K562 (cell line): ENCODE measurements at regions not wholly inside any gene's neighbourhood (a gene's known extent, or its start where the extent isn't known, plus 50 kb on each side); places are given as distances from the start of the nearest gene placed in this dataset.

Experiments
- ATAC-seq: fragments of 200-7000 bp; cut with Tn5 transposase; 3 replicates; pipeline ENCODE4 v1.9.1; 2020; ENCODE audit warnings: moderate library complexity
- BruUV-seq: library from RNA; stranded (reverse); fragments of 400-500 nt; replicated peaks from 2 replicates; lab custom pipeline; 2021; lab: Mats Ljungman, UMichigan
- CTCF ChIA-PET: fragments of 300-600 bp; formaldehyde crosslinking; extraction: SDS; loops from one replicate; lab custom pipeline; 2021; ENCODE audit warnings: low intra/inter-chr PET ratio; lab: Yijun Ruan, JAX
- POLR2A ChIA-PET: fragments of 300-600, 350-650 bp; sonication (Branson Sonifier 250); formaldehyde crosslinking; extraction: SDS; loops from one replicate; lab custom pipeline; 2021; ENCODE audit warnings: antibody characterized with exemption, inconsistent platforms; lab: Yijun Ruan, JAX
- DNase-seq, 4 experiments: peaks; one replicate each; pipeline versions ENCODE4 v3.0.0 to v3.0.0-alpha.2; 2011 to 2018; ENCODE audit warnings: low spot score in 3 of 4, mixed read lengths in 3 of 4; ENCODE audit errors: extremely low read depth in 1 of 4
- FAIRE-seq: peaks from 2 replicates; lab custom pipeline; 2011; peaks lifted over from hg19 to GRCh38; lab: Jason Lieb, UNC
- H2AFZ ChIP-seq: 2 replicates; pipeline ENCODE4 v1.6.0; 2011; ENCODE audit warnings: low read depth, low read length, control low read depth, inconsistent platforms
- H3K27ac ChIP-seq: fragments of 200-600 bp; 3 replicates; pipeline ENCODE4 v1.8.0; 2011; ENCODE audit warnings: low read depth, mild to moderate bottlenecking, control low read depth, inconsistent platforms, low read length, moderate library complexity, mixed read lengths; ENCODE audit errors: extremely low read depth
- H3K27me3 ChIP-seq, 2 experiments: fragments of 300-600 bp in 1 of 2; 2 replicates in 1 of 2; 3 replicates in 1 of 2; pipeline versions ENCODE4 v1.6.0 to v1.8.0; 2011; ENCODE audit warnings: inconsistent platforms in 2 of 2, low read length in 2 of 2, mild to moderate bottlenecking in 1 of 2, mixed read lengths in 1 of 2, moderate library complexity in 1 of 2; ENCODE audit not compliant: control insufficient read depth in 2 of 2, insufficient read depth in 2 of 2
- H3K36me3 ChIP-seq: fragments of 300-600 bp; 3 replicates; pipeline ENCODE4 v1.8.0; 2011; ENCODE audit warnings: mild to moderate bottlenecking, low read length, inconsistent platforms; ENCODE audit not compliant: control insufficient read depth, insufficient read depth
- H3K4me1 ChIP-seq, 2 experiments: fragments of 200-600 bp in 1 of 2; replicated peaks in 1 of 2; 2 replicates in 1 of 2; 3 replicates in 1 of 2; pipeline versions ENCODE4 v1.5.1 to v1.8.0; 2011; ENCODE audit warnings: inconsistent platforms in 2 of 2, low read length in 2 of 2, mild to moderate bottlenecking in 1 of 2, mixed read lengths in 1 of 2, moderate library complexity in 1 of 2; ENCODE audit not compliant: control insufficient read depth in 2 of 2, insufficient read depth in 2 of 2
- H3K4me2 ChIP-seq: 2 replicates; pipeline ENCODE4 v1.6.1; 2011; ENCODE audit warnings: low read length, control low read depth, inconsistent platforms, mixed read lengths; ENCODE audit not compliant: insufficient read depth
- H3K4me3 ChIP-seq: fragments of 200-600 bp; sonication (generic), shearing (Covaris generic); 2 replicates; pipeline ENCODE4 v1.5.1; 2016; ENCODE audit warnings: control low read depth, inconsistent platforms
- H3K79me2 ChIP-seq: fragments of 200-600 bp; 3 replicates; pipeline ENCODE4 v1.8.0; 2011; ENCODE audit warnings: low read length, inconsistent platforms; ENCODE audit not compliant: control insufficient read depth, insufficient read depth
- H3K9ac ChIP-seq, 2 experiments: 2 replicates each; pipeline versions ENCODE4 v1.6.0 to v1.6.1; 2011; ENCODE audit warnings: low read depth in 2 of 2, low read length in 2 of 2, control low read depth in 1 of 2, inconsistent platforms in 1 of 2, mild to moderate bottlenecking in 1 of 2, mixed read lengths in 1 of 2; ENCODE audit not compliant: insufficient read depth in 1 of 2
- H3K9me1 ChIP-seq: one replicate; pipeline ENCODE4 v1.6.0; 2011; ENCODE audit warnings: inconsistent platforms, mild to moderate bottlenecking, low read length, moderate library complexity; ENCODE audit not compliant: control insufficient read depth, insufficient read depth
- H3K9me3 ChIP-seq: replicated peaks from 2 replicates; pipeline ENCODE4 v1.5.1; 2011; ENCODE audit warnings: low read depth, low read length, inconsistent platforms; ENCODE audit not compliant: control insufficient read depth, insufficient read depth
- H4K20me1 ChIP-seq: replicated peaks from 2 replicates; pipeline ENCODE4 v1.6.1; 2011; ENCODE audit warnings: low read length, inconsistent platforms, mixed read lengths; ENCODE audit not compliant: control insufficient read depth, insufficient read depth
- BRCA1 ChIP-seq, 2 experiments: fragments of 450-650 bp in 1 of 2; sonication (generic) in 1 of 2; formaldehyde crosslinking in 1 of 2; IDR thresholded peaks; 2 replicates each; pipeline versions ENCODE4 v1.5.0 to v1.6.1; 2017 to 2020; ENCODE audit warnings: mild to moderate bottlenecking in 1 of 2, missing genetic modification reagents in 1 of 2
- CAMTA2 ChIP-seq: fragments of 250-450 bp; sonication (Bioruptor Pico); conservative IDR thresholded peaks from 2 replicates; pipeline ENCODE4 v1.5.1; 2022
- CREM ChIP-seq: IDR thresholded peaks from 2 replicates; pipeline ENCODE4 v1.6.1; 2014; ENCODE audit warnings: antibody characterized with exemption, low read depth
- ELF2 ChIP-seq: fragments of 250-450 bp; sonication (Bioruptor Pico); IDR thresholded peaks from 2 replicates; pipeline ENCODE4 v1.5.0; 2021; ENCODE audit warnings: mild to moderate bottlenecking
- ETV1 ChIP-seq: fragments of 450-650 bp; conservative IDR thresholded peaks from 2 replicates; pipeline ENCODE4 v1.6.1; 2016; ENCODE audit warnings: missing genetic modification characterization, control low read depth, low read depth, missing compliant biosample characterization
- MAX ChIP-seq: sonication (generic); formaldehyde crosslinking; IDR thresholded peaks from 2 replicates; pipeline ENCODE4 v1.9.0; 2022; ENCODE audit warnings: mild to moderate bottlenecking, missing genetic modification reagents
- NR2C2 ChIP-seq, 2 experiments: fragments of 200-800 bp in 1 of 2; sonication (Bioruptor generic) in 1 of 2; sonication (generic) in 1 of 2; formaldehyde crosslinking in 1 of 2; IDR thresholded peaks; 2 replicates each; pipeline versions ENCODE4 v1.6.1 to v1.8.0; 2016 to 2022; ENCODE audit warnings: mild to moderate bottlenecking in 1 of 2, missing compliant biosample characterization in 1 of 2, missing genetic modification characterization in 1 of 2, missing genetic modification reagents in 1 of 2
- OTX1 ChIP-seq: fragments of 450-650 bp; formaldehyde crosslinking; IDR thresholded peaks from 2 replicates; pipeline ENCODE4 v1.4.0; 2022; ENCODE audit warnings: mild to moderate bottlenecking
- POLR2AphosphoS5 ChIP-seq: IDR thresholded peaks from 2 replicates; pipeline ENCODE4 v1.6.1; 2011; ENCODE audit warnings: mild to moderate bottlenecking, low read depth, low read length, moderate library complexity; ENCODE audit not compliant: control insufficient read depth, insufficient read depth
- SPI1 ChIP-seq: IDR thresholded peaks from 2 replicates; pipeline ENCODE4 v1.6.1; 2011; ENCODE audit warnings: low read depth, low read length, control low read depth, borderline replicate concordance
- SREBF1 ChIP-seq: fragments of 150-350 bp; IDR thresholded peaks from 2 replicates; pipeline ENCODE4 v1.6.1; 2014; ENCODE audit warnings: antibody characterized with exemption, low read depth, low read length, borderline replicate concordance
- SUPT5H ChIP-seq: fragments of 450-650 bp; IDR thresholded peaks from 2 replicates; pipeline ENCODE4 v1.6.1; 2016
- TCF7 ChIP-seq: sonication (generic); IDR thresholded peaks from 2 replicates; pipeline ENCODE4 v1.6.1; 2016; ENCODE audit warnings: antibody characterized with exemption, borderline replicate concordance
- ZNF133 ChIP-seq: fragments of 250-450 bp; sonication (Bioruptor Pico); IDR thresholded peaks from 2 replicates; pipeline ENCODE4 v1.4.0; 2020; ENCODE audit warnings: mild to moderate bottlenecking
- ZNF174 ChIP-seq: fragments of 250-450 bp; sonication (Bioruptor Pico); IDR thresholded peaks from 2 replicates; pipeline ENCODE4 v1.4.0; 2020; ENCODE audit warnings: mild to moderate bottlenecking
- ZNF23 ChIP-seq: fragments of 250-450 bp; sonication (Bioruptor Pico); IDR thresholded peaks from 2 replicates; pipeline ENCODE4 v1.4.0; 2020; ENCODE audit warnings: mild to moderate bottlenecking
- ZNF668 ChIP-seq: fragments of 250-450 bp; sonication (Bioruptor Pico); IDR thresholded peaks from 2 replicates; pipeline ENCODE4 v1.8.0; 2022; ENCODE audit warnings: mild to moderate bottlenecking, inconsistent platforms
- ZNF766 ChIP-seq: fragments of 200-800 bp; sonication (Bioruptor generic); conservative IDR thresholded peaks from 2 replicates; pipeline ENCODE4 v1.6.1; 2016; ENCODE audit warnings: missing genetic modification characterization, missing compliant biosample characterization
- WGBS: fragments of 100-300 bp; shearing (Covaris generic); methylation state at CpG from one replicate; pipeline ENCODE4 v1.1.6; 2016; ENCODE audit warnings: low coverage, mixed read lengths; ENCODE audit not compliant: insufficient coverage; ENCODE audit errors: missing lambda C conversion rate; 5-methylcytosine and 5-hydroxymethylcytosine counted together
- in situ Hi-C: fragments of 300-500 bp; cut with MboI; formaldehyde crosslinking; loops from 4 replicates; pipeline ENCODE4 v1.15.0; 2018; ENCODE audit warnings: inconsistent platforms, mixed read lengths
- intact Hi-C: fragments of 100-400 bp; cut with micrococcal nuclease; formaldehyde crosslinking; loops from 2 replicates; pipeline ENCODE4 v1.14.2; 2022
- TF ChIP-seq, protein P1 (sequence below): fragments of 250-450 bp; sonication (Bioruptor Pico); IDR thresholded peaks from 2 replicates; pipeline ENCODE4 v1.4.0; 2020; ENCODE audit warnings: mild to moderate bottlenecking, moderate library complexity, borderline replicate concordance
- TF ChIP-seq, protein P2 (sequence below), 2 experiments: IDR thresholded peaks; 2 replicates each; pipeline ENCODE4 v1.6.1; 2011; ENCODE audit warnings: borderline replicate concordance in 1 of 2, control low read depth in 1 of 2, low read depth in 1 of 2, low read length in 1 of 2, mild to moderate bottlenecking in 1 of 2, mixed read lengths in 1 of 2, moderate library complexity in 1 of 2; ENCODE audit not compliant: insufficient read depth in 1 of 2, insufficient read length in 1 of 2, poor library complexity in 1 of 2, severe bottlenecking in 1 of 2; ENCODE audit errors: extremely low read depth in 1 of 2

DNA sequence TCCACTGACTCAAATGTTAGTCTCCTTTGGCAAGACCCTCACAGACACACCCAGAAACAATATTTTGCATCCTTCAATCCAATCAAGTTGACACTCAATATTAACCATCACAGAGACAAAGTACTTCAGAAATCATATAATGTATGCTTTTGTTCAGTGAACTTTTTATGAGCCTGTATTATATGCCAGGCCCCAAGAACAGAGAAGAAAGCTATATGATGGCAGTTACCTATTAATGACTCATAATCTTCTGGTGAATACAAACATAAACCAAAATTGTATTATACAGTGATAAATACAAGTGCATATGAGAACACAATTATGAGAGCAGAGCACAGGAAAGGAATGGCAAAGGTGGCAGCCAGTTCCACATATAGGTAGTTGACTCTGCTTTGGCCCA is 852.0 kb upstream of the EPHA5 start (continued):
- no peak for TF ChIP-seq NR2C2 (CRISPR knock-in tag; IDR thresholded peaks at IDR 0.05)
- no peak for TF ChIP-seq NR2C2 (tag; IDR thresholded peaks at IDR 0.05)
- no peak for TF ChIP-seq SPI1
- TF ChIP-seq, protein P1, sequence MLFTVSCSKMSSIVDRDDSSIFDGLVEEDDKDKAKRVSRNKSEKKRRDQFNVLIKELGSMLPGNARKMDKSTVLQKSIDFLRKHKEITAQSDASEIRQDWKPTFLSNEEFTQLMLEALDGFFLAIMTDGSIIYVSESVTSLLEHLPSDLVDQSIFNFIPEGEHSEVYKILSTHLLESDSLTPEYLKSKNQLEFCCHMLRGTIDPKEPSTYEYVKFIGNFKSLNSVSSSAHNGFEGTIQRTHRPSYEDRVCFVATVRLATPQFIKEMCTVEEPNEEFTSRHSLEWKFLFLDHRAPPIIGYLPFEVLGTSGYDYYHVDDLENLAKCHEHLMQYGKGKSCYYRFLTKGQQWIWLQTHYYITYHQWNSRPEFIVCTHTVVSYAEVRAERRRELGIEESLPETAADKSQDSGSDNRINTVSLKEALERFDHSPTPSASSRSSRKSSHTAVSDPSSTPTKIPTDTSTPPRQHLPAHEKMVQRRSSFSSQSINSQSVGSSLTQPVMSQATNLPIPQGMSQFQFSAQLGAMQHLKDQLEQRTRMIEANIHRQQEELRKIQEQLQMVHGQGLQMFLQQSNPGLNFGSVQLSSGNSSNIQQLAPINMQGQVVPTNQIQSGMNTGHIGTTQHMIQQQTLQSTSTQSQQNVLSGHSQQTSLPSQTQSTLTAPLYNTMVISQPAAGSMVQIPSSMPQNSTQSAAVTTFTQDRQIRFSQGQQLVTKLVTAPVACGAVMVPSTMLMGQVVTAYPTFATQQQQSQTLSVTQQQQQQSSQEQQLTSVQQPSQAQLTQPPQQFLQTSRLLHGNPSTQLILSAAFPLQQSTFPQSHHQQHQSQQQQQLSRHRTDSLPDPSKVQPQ (CRISPR knock-in tag), result no peak
- no peak for TF ChIP-seq OTX1 (CRISPR knock-in tag)
- no peak for TF ChIP-seq SREBF1

DNA sequence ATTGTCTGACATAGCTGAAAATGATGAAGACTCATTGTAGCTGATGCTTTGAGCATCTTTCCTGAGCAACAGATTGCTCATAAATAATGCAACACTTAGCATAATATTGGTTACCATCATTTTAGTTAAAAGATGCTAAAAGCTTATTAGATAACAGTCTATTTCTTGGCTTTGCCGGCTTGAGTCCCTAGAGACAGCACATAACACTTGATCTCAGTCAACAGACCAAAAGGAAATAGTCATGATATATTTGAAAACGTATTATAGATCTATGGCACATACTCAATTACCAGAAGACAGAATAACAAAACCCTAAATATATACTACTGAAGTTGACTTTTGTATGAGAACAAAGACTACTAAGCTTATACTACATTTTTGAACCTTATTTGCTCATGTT is 846.7 kb upstream of the EPHA5 start:
- FAIRE-seq (no peak), ATAC-seq (no peak), DNase-seq (no peak)
- Histone ChIP-seq H3K9me1 (no peaks in the 10 kb centered on the region), H3K9ac (no peak overlapping the region), H3K27me3 (no peaks in the 10 kb centered on the region), H4K20me1 (no peaks in the 10 kb centered on the region), H3K27ac (no peak overlapping the region), H3K4me2 (no peak overlapping the region), H3K4me1 (no peaks in the 10 kb centered on the region), H3K4me3 (no peak overlapping the region), H3K36me3 (no peaks in the 10 kb centered on the region), H3K79me2 (no peaks in the 10 kb centered on the region), H3K9me3 (no peaks in the 10 kb centered on the region), H2AFZ (no peak overlapping the region)
- in situ Hi-C loops, result no loop called here
- WGBS, result 0% methylated on average over 2 of the region's 2 CpGs
- POLR2A ChIA-PET, result no interaction called here
- BruUV-seq, result no TSS peak
- CTCF ChIA-PET, result no interaction called here
- intact Hi-C loops, result no loop called here
- no peak for TF ChIP-seq CREM
- TF ChIP-seq MAX (CRISPR knock-in tag), result no peak
- no peak for TF ChIP-seq ZNF766 (CRISPR knock-in tag)
- TF ChIP-seq SUPT5H, result no peak
- TF ChIP-seq, protein P2, sequence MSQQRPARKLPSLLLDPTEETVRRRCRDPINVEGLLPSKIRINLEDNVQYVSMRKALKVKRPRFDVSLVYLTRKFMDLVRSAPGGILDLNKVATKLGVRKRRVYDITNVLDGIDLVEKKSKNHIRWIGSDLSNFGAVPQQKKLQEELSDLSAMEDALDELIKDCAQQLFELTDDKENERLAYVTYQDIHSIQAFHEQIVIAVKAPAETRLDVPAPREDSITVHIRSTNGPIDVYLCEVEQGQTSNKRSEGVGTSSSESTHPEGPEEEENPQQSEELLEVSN (IDR thresholded peaks at IDR 0.05; ENCODE audit: borderline replicate concordance in 1 of 2, extremely low read depth in 1 of 2, insufficient read depth in 1 of 2, insufficient read length in 1 of 2, low read depth in 1 of 2, low read length in 1 of 2, poor library complexity in 1 of 2, severe bottlenecking in 1 of 2), result no peak
- no peak for TF ChIP-seq ZNF133 (CRISPR knock-in tag)
- no peak for TF ChIP-seq ZNF174 (CRISPR knock-in tag)
- no peak for TF ChIP-seq ETV1 (tag)
- no peak for TF ChIP-seq ELF2 (CRISPR knock-in tag)
- TF ChIP-seq CAMTA2 (CRISPR knock-in tag), result no peak
- TF ChIP-seq POLR2AphosphoS5, result no peak
- TF ChIP-seq ZNF668 (CRISPR knock-in tag), result no peak
- TF ChIP-seq ZNF23 (CRISPR knock-in tag), result no peak
- no peak for TF ChIP-seq BRCA1 (IDR thresholded peaks at IDR 0.05)
- no peak for TF ChIP-seq BRCA1 (CRISPR knock-in tag; IDR thresholded peaks at IDR 0.05)
- TF ChIP-seq TCF7, result no peak
